A673 (cell line): ENCODE measurements at regions not wholly inside any gene's neighbourhood (a gene's known extent, or its start where the extent isn't known, plus 50 kb on each side); places are given as distances from the start of the nearest gene placed in this dataset.

ENCODE experiments used
- BruUV-seq: library from RNA; stranded (reverse); fragments of 400-500 nt; replicated peaks from 2 replicates; lab custom pipeline; 2021; lab: Mats Ljungman, UMichigan
- CTCF ChIA-PET: fragments of 300-600 bp; sonication (Branson Sonifier 250); formaldehyde crosslinking; loops from one replicate; lab custom pipeline; 2022; ENCODE audit warnings: antibody characterized with exemption; lab: Charles Lee
- POLR2A ChIA-PET: fragments of 300-600 bp; sonication (Branson Sonifier 250); formaldehyde crosslinking; loops from one replicate; lab custom pipeline; 2022; ENCODE audit warnings: antibody characterized with exemption; ENCODE audit not compliant: low non-redundant PET; lab: Charles Lee
- DNase-seq: peaks from one replicate; pipeline ENCODE4 v3.0.0-alpha.2; 2015; ENCODE audit warnings: low spot score
- H3K27ac ChIP-seq: fragments of 200-600 bp; sonication (generic); 2 replicates; pipeline ENCODE4 v1.5.1; 2016; ENCODE audit warnings: mixed run types, low read depth, mild to moderate bottlenecking, mixed read lengths, antibody characterized with exemption, low read length; ENCODE audit not compliant: poor library complexity, severe bottlenecking
- H3K27me3 ChIP-seq: fragments of 200-600 bp; sonication (generic); replicated peaks from 2 replicates; pipeline ENCODE4 v1.6.1; 2017; ENCODE audit warnings: mixed run types, low read depth, mild to moderate bottlenecking, mixed read lengths, antibody characterized with exemption, low read length; ENCODE audit not compliant: insufficient read depth, poor library complexity
- H3K36me3 ChIP-seq: fragments of 200-600 bp; sonication (generic); 2 replicates; pipeline ENCODE4 v1.6.1; 2016; ENCODE audit warnings: mixed run types, mild to moderate bottlenecking, mixed read lengths, antibody characterized with exemption, low read length; ENCODE audit not compliant: insufficient read depth, poor library complexity, severe bottlenecking
- H3K4me1 ChIP-seq: fragments of 200-600 bp; sonication (generic); 2 replicates; pipeline ENCODE4 v1.6.1; 2017; ENCODE audit warnings: mixed run types, mild to moderate bottlenecking, mixed read lengths, antibody characterized with exemption, low read length; ENCODE audit not compliant: insufficient read depth, poor library complexity, severe bottlenecking
- H3K4me3 ChIP-seq: fragments of 200-600 bp; sonication (generic); 2 replicates; pipeline ENCODE4 v1.5.1; 2016; ENCODE audit warnings: low read depth, mixed run types, mild to moderate bottlenecking, mixed read lengths, low read length; ENCODE audit not compliant: poor library complexity, severe bottlenecking
- H3K9me3 ChIP-seq: fragments of 200-600 bp; sonication (generic); 2 replicates; pipeline ENCODE4 v1.6.1; 2016; ENCODE audit warnings: mixed run types, low read depth, mild to moderate bottlenecking, mixed read lengths, antibody characterized with exemption, low read length; ENCODE audit not compliant: poor library complexity, severe bottlenecking
- CTCF ChIP-seq: fragments of 300-800, 200-600 bp; sonication (generic); conservative IDR thresholded peaks from 2 replicates; pipeline ENCODE4 v1.5.1; 2017; ENCODE audit warnings: low read depth, mild to moderate bottlenecking, antibody characterized with exemption, low read length, moderate library complexity, mixed read lengths
- EZH2 ChIP-seq: fragments of 200-600 bp; sonication (generic); IDR thresholded peaks from 2 replicates; pipeline ENCODE4 v1.6.1; 2017; ENCODE audit warnings: borderline replicate concordance, low read depth, mild to moderate bottlenecking, mixed read lengths, antibody characterized with exemption, low read length; ENCODE audit not compliant: poor library complexity, severe bottlenecking
- intact Hi-C: fragments of 100-400 bp; cut with micrococcal nuclease; formaldehyde crosslinking; loops from one replicate; pipeline ENCODE4 v1.10.0; 2022; ENCODE audit not compliant: unreplicated experiment

- ChIA-PET POLR2A (no interaction called here), CTCF (no interaction called here)
- no peak for DNase-seq
- intact Hi-C loops, result no loop called here
- no TSS peak for BruUV-seq
- Histone ChIP-seq H3K27me3 (peaks cover 36% of the 10 kb centered on the region), H3K9me3 (no peaks in the 10 kb centered on the region), H3K27ac (no peak overlapping the region), H3K4me3 (no peak overlapping the region), H3K4me1 (no peaks in the 10 kb centered on the region), H3K36me3 (no peaks in the 10 kb centered on the region)
- TF ChIP-seq EZH2, result no peak
- TF ChIP-seq CTCF, result no peak
Measured at GRCh38 chr1:55362558-55362957, 147.4 kb upstream of the USP24 start.

GRCh38 chr1:55359611-55360010 is 144.4 kb upstream of the USP24 start:
- TF ChIP-seq EZH2 (no peak), CTCF (no peak)
- Histone ChIP-seq H3K27me3 (peaks cover 11% of the 10 kb centered on the region), H3K9me3 (no peaks in the 10 kb centered on the region), H3K4me1 (no peaks in the 10 kb centered on the region), H3K36me3 (no peaks in the 10 kb centered on the region), H3K27ac (no peak overlapping the region), H3K4me3 (no peak overlapping the region)
- no peak for DNase-seq
- intact Hi-C loops, result no loop called here
- POLR2A ChIA-PET, result no interaction called here
- no TSS peak for BruUV-seq
- CTCF ChIA-PET, result interaction anchor here (1.3 kb wide), 1 partner anchor 19 kb away, joined by 3 read pairs; no protein-coding TSS in a partner anchor

- intact Hi-C loops, result no loop called here
- BruUV-seq, result no TSS peak
- CTCF ChIA-PET, result interaction anchor here (0.8 kb wide), 1 partner anchor 8 kb away, joined by 4 read pairs; no protein-coding TSS in a partner anchor
Measured at GRCh38 chr1:55358581-55358980, 143.4 kb upstream of the USP24 start.

More at GRCh38 chr1:55358581-55358980, 143.4 kb upstream of the USP24 start:
- Histone ChIP-seq H3K9me3 (no peaks in the 10 kb centered on the region), H3K27ac (no peak overlapping the region), H3K4me1 (no peaks in the 10 kb centered on the region), H3K36me3 (no peaks in the 10 kb centered on the region), H3K4me3 (no peak overlapping the region), H3K27me3 (peaks cover under 1% of the 10 kb centered on the region)
- no peak for DNase-seq
- TF ChIP-seq CTCF (no peak), EZH2 (no peak)
- POLR2A ChIA-PET, result no interaction called here
